ENCODE measurements at regions not wholly inside any gene's neighbourhood (a gene's known extent, or its start where the extent isn't known, plus 50 kb on each side); places are given as distances from the start of the nearest gene placed in this dataset.

- BruUV-seq (replicated peaks), result no TSS peak
- CTCF ChIA-PET, result no interaction called here
- H3K4me2 ChIP-seq (ENCODE audit: low read length), result no peak overlapping the region
- H3K79me2 ChIP-seq (ENCODE audit: insufficient read depth, low read length), result no peaks in the 10 kb centered on the region
- H3K4me3 ChIP-seq (replicated peaks in 1 of 2; ENCODE audit: low read depth in 1 of 2, low read length in 2 of 2), result no peak overlapping the region
- H3K9me3 ChIP-seq (ENCODE audit: control insufficient read depth in 1 of 2, insufficient read depth in 1 of 2, low read depth in 1 of 2, low read length in 2 of 2), result no peaks in the 10 kb centered on the region
- no peaks in the 10 kb centered on the region for H3K36me3 ChIP-seq (ENCODE audit: control insufficient read depth in 1 of 2, insufficient read depth in 2 of 2, low read length in 2 of 2)
- no peak overlapping the region for H3K9ac ChIP-seq (ENCODE audit: low read length)
- TF ChIP-seq EGR1 (IDR thresholded peaks at IDR 0.05; ENCODE audit: low read depth) (no peak), EZH2phosphoT487 (IDR thresholded peaks at IDR 0.05; ENCODE audit: borderline replicate concordance) (no peak), SP1 (IDR thresholded peaks at IDR 0.05; ENCODE audit: low read depth) (no peak), YY1 (IDR thresholded peaks at IDR 0.05; ENCODE audit: extremely low read depth, insufficient replicate concordance, low read depth, low read length) (no peak), FOSL1 (IDR thresholded peaks at IDR 0.05; ENCODE audit: low read depth) (no peak), POLR2A (IDR thresholded peaks at IDR 0.05; ENCODE audit: borderline replicate concordance, extremely low read depth, insufficient read depth, insufficient read length) (no peak), RAD21 (IDR thresholded peaks at IDR 0.05; ENCODE audit: low read depth) (no peak), CEBPB (IDR thresholded peaks at IDR 0.05; ENCODE audit: low read depth) (no peak)
- TF ChIP-seq, protein P1, sequence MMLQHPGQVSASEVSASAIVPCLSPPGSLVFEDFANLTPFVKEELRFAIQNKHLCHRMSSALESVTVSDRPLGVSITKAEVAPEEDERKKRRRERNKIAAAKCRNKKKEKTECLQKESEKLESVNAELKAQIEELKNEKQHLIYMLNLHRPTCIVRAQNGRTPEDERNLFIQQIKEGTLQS (IDR thresholded peaks at IDR 0.05), result no peak
- TF ChIP-seq, protein P2, sequence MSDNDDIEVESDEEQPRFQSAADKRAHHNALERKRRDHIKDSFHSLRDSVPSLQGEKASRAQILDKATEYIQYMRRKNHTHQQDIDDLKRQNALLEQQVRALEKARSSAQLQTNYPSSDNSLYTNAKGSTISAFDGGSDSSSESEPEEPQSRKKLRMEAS (IDR thresholded peaks at IDR 0.05), result no peak
- TF ChIP-seq, protein P3, sequence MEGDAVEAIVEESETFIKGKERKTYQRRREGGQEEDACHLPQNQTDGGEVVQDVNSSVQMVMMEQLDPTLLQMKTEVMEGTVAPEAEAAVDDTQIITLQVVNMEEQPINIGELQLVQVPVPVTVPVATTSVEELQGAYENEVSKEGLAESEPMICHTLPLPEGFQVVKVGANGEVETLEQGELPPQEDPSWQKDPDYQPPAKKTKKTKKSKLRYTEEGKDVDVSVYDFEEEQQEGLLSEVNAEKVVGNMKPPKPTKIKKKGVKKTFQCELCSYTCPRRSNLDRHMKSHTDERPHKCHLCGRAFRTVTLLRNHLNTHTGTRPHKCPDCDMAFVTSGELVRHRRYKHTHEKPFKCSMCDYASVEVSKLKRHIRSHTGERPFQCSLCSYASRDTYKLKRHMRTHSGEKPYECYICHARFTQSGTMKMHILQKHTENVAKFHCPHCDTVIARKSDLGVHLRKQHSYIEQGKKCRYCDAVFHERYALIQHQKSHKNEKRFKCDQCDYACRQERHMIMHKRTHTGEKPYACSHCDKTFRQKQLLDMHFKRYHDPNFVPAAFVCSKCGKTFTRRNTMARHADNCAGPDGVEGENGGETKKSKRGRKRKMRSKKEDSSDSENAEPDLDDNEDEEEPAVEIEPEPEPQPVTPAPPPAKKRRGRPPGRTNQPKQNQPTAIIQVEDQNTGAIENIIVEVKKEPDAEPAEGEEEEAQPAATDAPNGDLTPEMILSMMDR (IDR thresholded peaks at IDR 0.05 in 2 of 3, conservative IDR thresholded peaks at IDR 0.05 in 1 of 3; ENCODE audit: borderline replicate concordance in 1 of 3, insufficient read depth in 1 of 3, low read depth in 2 of 3, low read length in 2 of 3), result no peak
- H2AFZ ChIP-seq (ENCODE audit: low read depth, low read length, poor library complexity, severe bottlenecking), result no peak overlapping the region
- no peaks in the 10 kb centered on the region for H3K27me3 ChIP-seq (ENCODE audit: insufficient read depth, low read length)
- no peak for ATAC-seq
- no peak for DNase-seq (ENCODE audit: low read depth, low spot score)
- no peaks in the 10 kb centered on the region for H3K4me1 ChIP-seq (ENCODE audit: control insufficient read depth in 1 of 2, insufficient read depth in 2 of 2, low read length in 2 of 2)
- POLR2A ChIA-PET, result no interaction called here
- no peaks in the 10 kb centered on the region for H4K20me1 ChIP-seq (ENCODE audit: insufficient read depth)
- no peak overlapping the region for H3K27ac ChIP-seq (ENCODE audit: low read depth, low read length)
- no peaks in the 10 kb centered on the region for H3K9me2 ChIP-seq (ENCODE audit: insufficient read depth)
- intact Hi-C loops (cut with micrococcal nuclease), result no loop called here
- RAD21 ChIA-PET (ENCODE audit: low non-redundant PET in 1 of 2, low total read pairs in 2 of 2, uncharacterized antibody in 2 of 2, unreplicated experiment in 2 of 2), result no interaction called here
These were observed 1829.4 kb downstream of the PCDH9 start for GRCh38 chr13:65400702-65401101.

All from HCT116 (cell line).